GM19240 (cell line): ENCODE measurements at regions not wholly inside any gene's neighbourhood (a gene's known extent, or its start where the extent isn't known, plus 50 kb on each side); places are given as distances from the start of the nearest gene placed in this dataset.

Experiments used
- DNase-seq: peaks from one replicate; pipeline ENCODE4 v3.0.0; 2011; ENCODE audit warnings: low spot score; ENCODE audit not compliant: insufficient read length

- no peak for DNase-seq
Observed at GRCh38 chrX:39661116-39661907, 436.4 kb downstream of the BCOR start.

- no peak for DNase-seq
Observed at GRCh38 chrX:39665830-39666518, 431.8 kb downstream of the BCOR start.

GRCh38 chrX:39667191-39667590, 430.6 kb downstream of the BCOR start:
- DNase-seq, result no peak

- DNase-seq, result no peak
Observed at GRCh38 chrX:39667736-39668482, 429.8 kb downstream of the BCOR start.

- DNase-seq, result no peak
Observed at GRCh38 chrX:39669668-39670067, 428.1 kb downstream of the BCOR start.

GRCh38 chrX:39670281-39670680, 427.5 kb downstream of the BCOR start:
- DNase-seq, result no peak

GRCh38 chrX:39672405-39672804, 425.4 kb downstream of the BCOR start:
- no peak for DNase-seq

GRCh38 chrX:39674490-39675161, 423.1 kb downstream of the BCOR start:
- no peak for DNase-seq

GRCh38 chrX:39675162-39675553, 422.6 kb downstream of the BCOR start:
- no peak for DNase-seq

- DNase-seq, result no peak
Observed at GRCh38 chrX:39675619-39676018, 422.1 kb downstream of the BCOR start.

- DNase-seq, result no peak
Observed at GRCh38 chrX:39676434-39676833, 421.3 kb downstream of the BCOR start.

- no peak for DNase-seq
Observed at GRCh38 chrX:39677585-39677977, 420.2 kb downstream of the BCOR start.

GRCh38 chrX:39677978-39678791, 419.6 kb downstream of the BCOR start:
- no peak for DNase-seq

- DNase-seq, result no peak
Observed at GRCh38 chrX:39678914-39679313, 418.8 kb downstream of the BCOR start.

GRCh38 chrX:39679497-39680157, 418.1 kb downstream of the BCOR start:
- DNase-seq, result no peak

GRCh38 chrX:39681885-39682284, 415.9 kb downstream of the BCOR start:
- DNase-seq, result no peak

GRCh38 chrX:39682778-39683177, 415.0 kb downstream of the BCOR start:
- DNase-seq, result no peak

- no peak for DNase-seq
Observed at GRCh38 chrX:39688219-39688575, 409.6 kb downstream of the BCOR start.

- DNase-seq, result no peak
Observed at GRCh38 chrX:39688576-39689375, 409.0 kb downstream of the BCOR start.
